H1 (cell line): ENCODE measurements at regions not wholly inside any gene's neighbourhood (a gene's known extent, or its start where the extent isn't known, plus 50 kb on each side); places are given as distances from the start of the nearest gene placed in this dataset.

ENCODE experiments used
- GABPA ChIP-seq: IDR thresholded peaks from 2 replicates; pipeline ENCODE4 v1.6.1; 2011; ENCODE audit warnings: mild to moderate bottlenecking, low read length, moderate library complexity, borderline replicate concordance; ENCODE audit not compliant: insufficient read depth
- NANOG ChIP-seq: IDR thresholded peaks from 2 replicates; pipeline ENCODE4 v1.6.1; 2011; ENCODE audit warnings: low read length, low read depth, mild to moderate bottlenecking, inconsistent platforms; ENCODE audit not compliant: insufficient read depth, poor library complexity, severe bottlenecking
- NRF1 ChIP-seq: IDR thresholded peaks from 2 replicates; pipeline ENCODE4 v1.6.1; 2011; ENCODE audit warnings: mild to moderate bottlenecking, low read depth, low read length, improper control_type of control experiment
- RAD21 ChIP-seq, 2 experiments: IDR thresholded peaks in 1 of 2; conservative IDR thresholded peaks in 1 of 2; 2 replicates each; pipeline ENCODE4 v1.6.1; 2011; ENCODE audit warnings: low read depth in 2 of 2, low read length in 2 of 2, improper control_type of control experiment in 1 of 2, inconsistent platforms in 1 of 2, mild to moderate bottlenecking in 1 of 2, moderate library complexity in 1 of 2
- RFX5 ChIP-seq: IDR thresholded peaks from 2 replicates; pipeline ENCODE4 v1.6.1; 2011; ENCODE audit warnings: low read depth, low read length, improper control_type of control experiment, borderline replicate concordance
- SP1 ChIP-seq: IDR thresholded peaks from 2 replicates; pipeline ENCODE4 v1.6.1; 2011; ENCODE audit warnings: low read depth, low read length
- SP4 ChIP-seq: IDR thresholded peaks from 2 replicates; pipeline ENCODE4 v1.6.1; 2012; ENCODE audit warnings: low read length, inconsistent platforms

GRCh38 chr18:42578792-42579191 is 536.7 kb downstream of the RIT2 start (continued):
- TF ChIP-seq NANOG (no peak), SP4 (no peak), SP1 (no peak), RAD21 (IDR thresholded peaks at IDR 0.05 in 1 of 2, conservative IDR thresholded peaks at IDR 0.05 in 1 of 2; ENCODE audit: low read depth in 2 of 2, low read length in 2 of 2) (no peak), NRF1 (no peak), GABPA (no peak), RFX5 (no peak)
